Glomerular visceral epithelial cell (primary cell): ENCODE measurements at regions not wholly inside any gene's neighbourhood (a gene's known extent, or its start where the extent isn't known, plus 50 kb on each side); places are given as distances from the start of the nearest gene placed in this dataset.
A peak's percentile ranks its signal among the peaks of the same experiment; 100 is the strongest.
"Not testable (repeated sequence)": the region's sequence is repeated elsewhere in the genome, so short reads cannot be mapped to it uniquely, and the experiment has no call there.

Source experiments
- DNase-seq: peaks from one replicate; pipeline ENCODE4 v3.0.0-alpha.2; 2016; ENCODE audit errors: extremely low spot score

GRCh38 chr11:23865341-23865975 is 631.4 kb upstream of the LUZP2 start:
- no peak for DNase-seq

- DNase-seq: no peak
These were observed 630.2 kb upstream of the LUZP2 start for GRCh38 chr11:23866641-23867040.

GRCh38 chr11:23869671-23870070 is 627.2 kb upstream of the LUZP2 start:
- DNase-seq: no peak

GRCh38 chr11:23873406-23873805 is 623.4 kb upstream of the LUZP2 start:
- DNase-seq: no peak

GRCh38 chr11:23875176-23875850 is 621.5 kb upstream of the LUZP2 start:
- no peak for DNase-seq

GRCh38 chr11:23883426-23884048 is 613.3 kb upstream of the LUZP2 start:
- DNase-seq: not testable (repeated sequence)

- no peak for DNase-seq
These were observed 612.5 kb upstream of the LUZP2 start for GRCh38 chr11:23884341-23884740.

GRCh38 chr11:23885801-23886200 is 611.1 kb upstream of the LUZP2 start:
- DNase-seq: no peak

- not testable (repeated sequence) for DNase-seq
These were observed 609.7 kb upstream of the LUZP2 start for GRCh38 chr11:23887122-23887521.

- no peak for DNase-seq
These were observed 603.7 kb upstream of the LUZP2 start for GRCh38 chr11:23893126-23893525.

- DNase-seq: peak; percentile 67
These were observed 599.2 kb upstream of the LUZP2 start for GRCh38 chr11:23897453-23898286.

GRCh38 chr11:23903044-23903704 is 593.7 kb upstream of the LUZP2 start:
- peak; percentile 76 for DNase-seq

- no peak for DNase-seq
These were observed 577.4 kb upstream of the LUZP2 start for GRCh38 chr11:23919455-23919854.

GRCh38 chr11:23923357-23923756 is 573.5 kb upstream of the LUZP2 start:
- DNase-seq: no peak

GRCh38 chr11:23924226-23924625 is 572.6 kb upstream of the LUZP2 start:
- DNase-seq: no peak

GRCh38 chr11:23931443-23931842 is 565.4 kb upstream of the LUZP2 start:
- DNase-seq: no peak

GRCh38 chr11:23932485-23932898 is 564.4 kb upstream of the LUZP2 start:
- DNase-seq: no peak

- DNase-seq: no peak
These were observed 563.1 kb upstream of the LUZP2 start for GRCh38 chr11:23933721-23934120.

- not testable (repeated sequence) for DNase-seq
These were observed 562.1 kb upstream of the LUZP2 start for GRCh38 chr11:23934671-23935270.

GRCh38 chr11:23942117-23942815 is 554.6 kb upstream of the LUZP2 start:
- DNase-seq: not testable (repeated sequence)

GRCh38 chr11:23944923-23945322 is 551.9 kb upstream of the LUZP2 start:
- DNase-seq: no peak
